WTC11 (cell line): ENCODE measurements at regions not wholly inside any gene's neighbourhood (a gene's known extent, or its start where the extent isn't known, plus 50 kb on each side); places are given as distances from the start of the nearest gene placed in this dataset.

Experiments used
- ATAC-seq: fragments of 200-7000 bp; cut with Tn5 transposase; 2 replicates; pipeline ENCODE4 v1.10.0; 2021; ENCODE audit warnings: mild to moderate bottlenecking, moderate library complexity
- CTCF ChIA-PET: fragments of 300-600 bp; sonication (Branson Sonifier 250); formaldehyde crosslinking; loops from one replicate; lab custom pipeline; 2021; ENCODE audit warnings: antibody characterized with exemption; lab: Charles Lee
- POLR2A ChIA-PET: fragments of 350-600 bp; sonication (Branson Sonifier 250); formaldehyde crosslinking; loops from one replicate; lab custom pipeline; 2021; ENCODE audit warnings: antibody characterized with exemption; lab: Charles Lee
- DNase-seq: peaks from one replicate; pipeline ENCODE4 v3.0.0; 2021; ENCODE audit warnings: low spot score
- H3K27ac Mint-ChIP-seq: 2 replicates; pipeline ENCODE4 v1.8.0; 2021; ENCODE audit warnings: mixed read lengths
- H3K27me3 Mint-ChIP-seq: 2 replicates; pipeline ENCODE4 v1.8.0; 2021; ENCODE audit warnings: low read depth, mild to moderate bottlenecking, moderate library complexity, mixed read lengths
- H3K36me3 Mint-ChIP-seq: 2 replicates; pipeline ENCODE4 v1.8.0; 2021; ENCODE audit warnings: mixed read lengths
- H3K4me1 Mint-ChIP-seq: 2 replicates; pipeline ENCODE4 v1.8.0; 2022; ENCODE audit warnings: mixed read lengths
- H3K4me3 Mint-ChIP-seq: 2 replicates; pipeline ENCODE4 v1.8.0; 2021; ENCODE audit warnings: mild to moderate bottlenecking, moderate library complexity, mixed read lengths
- H3K9me3 Mint-ChIP-seq: 2 replicates; pipeline ENCODE4 v1.8.0; 2021; ENCODE audit warnings: mixed read lengths
- ATF1 ChIP-seq: sonication (generic); formaldehyde crosslinking; IDR thresholded peaks from 2 replicates; pipeline ENCODE4 v1.8.1; 2023; ENCODE audit warnings: mild to moderate bottlenecking, moderate library complexity, missing genetic modification reagents
- EMX1 ChIP-seq: fragments of 250-450 bp; sonication (Bioruptor Pico); IDR thresholded peaks from 2 replicates; pipeline ENCODE4 v1.8.0; 2021; ENCODE audit warnings: mild to moderate bottlenecking
- ESRRA ChIP-seq: sonication (generic); formaldehyde crosslinking; IDR thresholded peaks from 2 replicates; pipeline ENCODE4 v1.8.1; 2022; ENCODE audit warnings: mild to moderate bottlenecking, missing genetic modification reagents, borderline replicate concordance
- IRF2 ChIP-seq: sonication (generic); formaldehyde crosslinking; IDR thresholded peaks from 2 replicates; pipeline ENCODE4 v1.8.0; 2022; ENCODE audit warnings: low read depth, missing genetic modification reagents, borderline replicate concordance
- JAZF1 ChIP-seq: fragments of 250-450 bp; sonication (Bioruptor Pico); IDR thresholded peaks from 2 replicates; pipeline ENCODE4 v1.9.0; 2021; ENCODE audit warnings: moderate library complexity, mild to moderate bottlenecking, inconsistent platforms
- PRRX2 ChIP-seq: fragments of 250-450 bp; sonication (Bioruptor Pico); IDR thresholded peaks from 2 replicates; pipeline ENCODE4 v1.8.0; 2021; ENCODE audit warnings: mild to moderate bottlenecking
- ZNF138 ChIP-seq: sonication (generic); formaldehyde crosslinking; conservative IDR thresholded peaks from 2 replicates; pipeline ENCODE4 v1.8.1; 2022; ENCODE audit warnings: mild to moderate bottlenecking, moderate library complexity, missing genetic modification reagents
- ZNF263 ChIP-seq: sonication (generic); formaldehyde crosslinking; IDR thresholded peaks from 2 replicates; pipeline ENCODE4 v1.8.1; 2022; ENCODE audit warnings: low read depth, mild to moderate bottlenecking, moderate library complexity, missing genetic modification reagents
- ZNF416 ChIP-seq: fragments of 250-450 bp; sonication (Bioruptor Pico); IDR thresholded peaks from 2 replicates; pipeline ENCODE4 v1.9.0; 2021; ENCODE audit warnings: mild to moderate bottlenecking, inconsistent platforms
- TF ChIP-seq, protein P1 (sequence below): sonication (generic); formaldehyde crosslinking; IDR thresholded peaks from 2 replicates; pipeline ENCODE4 v1.8.0; 2023; ENCODE audit warnings: mild to moderate bottlenecking, missing genetic modification reagents
- TF ChIP-seq, protein P2 (sequence below): sonication (generic); formaldehyde crosslinking; IDR thresholded peaks from 2 replicates; pipeline ENCODE4 v1.8.1; 2023; ENCODE audit warnings: mild to moderate bottlenecking, missing genetic modification reagents
- TF ChIP-seq, protein P3 (sequence below): sonication (generic); formaldehyde crosslinking; IDR thresholded peaks from 2 replicates; pipeline ENCODE4 v1.8.1; 2022; ENCODE audit warnings: mild to moderate bottlenecking, missing genetic modification reagents, moderate library complexity, borderline replicate concordance
- TF ChIP-seq, protein P4 (sequence below): sonication (generic); formaldehyde crosslinking; IDR thresholded peaks from 2 replicates; pipeline ENCODE4 v1.8.1; 2022; ENCODE audit warnings: mild to moderate bottlenecking, moderate library complexity, missing genetic modification reagents
- TF ChIP-seq, protein P5 (sequence below): fragments of 250-450 bp; sonication (Bioruptor Pico); conservative IDR thresholded peaks from 2 replicates; pipeline ENCODE4 v1.9.0; 2021; ENCODE audit warnings: mild to moderate bottlenecking
- TF ChIP-seq, protein P6 (sequence below): sonication (generic); formaldehyde crosslinking; conservative IDR thresholded peaks from 2 replicates; pipeline ENCODE4 v1.8.1; 2022; ENCODE audit warnings: mild to moderate bottlenecking, missing genetic modification reagents
- TF ChIP-seq, protein P7 (sequence below): sonication (generic); formaldehyde crosslinking; IDR thresholded peaks from 2 replicates; pipeline ENCODE4 v1.8.1; 2022; ENCODE audit warnings: low read depth, mild to moderate bottlenecking, moderate library complexity, missing genetic modification reagents, borderline replicate concordance
- TF ChIP-seq, protein P8 (sequence below): sonication (generic); formaldehyde crosslinking; conservative IDR thresholded peaks from 2 replicates; pipeline ENCODE4 v1.8.1; 2023; ENCODE audit warnings: mild to moderate bottlenecking, low read depth, missing genetic modification reagents, moderate library complexity
- TF ChIP-seq, protein P9 (sequence below): sonication (generic); formaldehyde crosslinking; IDR thresholded peaks from 2 replicates; pipeline ENCODE4 v1.8.0; 2023; ENCODE audit warnings: missing genetic modification reagents, mild to moderate bottlenecking, borderline replicate concordance

DNA sequence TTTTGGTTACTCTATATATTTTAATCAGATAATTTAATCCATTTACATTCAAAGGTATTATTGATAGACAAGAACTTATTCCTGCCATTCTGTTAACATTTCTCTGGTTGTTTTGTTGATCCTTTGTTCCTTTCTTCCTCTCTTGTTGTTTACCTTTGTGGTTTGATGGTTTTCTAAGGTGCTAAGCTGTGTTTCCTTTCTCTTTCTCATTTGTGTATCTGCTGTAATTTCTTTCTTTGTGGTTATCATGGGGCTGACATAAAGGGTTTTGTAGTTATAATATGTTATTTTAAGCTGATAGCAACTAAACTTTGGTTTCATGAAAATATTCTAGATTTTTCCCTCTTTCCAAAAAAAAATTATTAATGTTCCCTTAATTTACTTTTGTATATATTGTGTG, 179.2 kb downstream of the NDUFA10 start (continued):
- TF ChIP-seq, protein P1, sequence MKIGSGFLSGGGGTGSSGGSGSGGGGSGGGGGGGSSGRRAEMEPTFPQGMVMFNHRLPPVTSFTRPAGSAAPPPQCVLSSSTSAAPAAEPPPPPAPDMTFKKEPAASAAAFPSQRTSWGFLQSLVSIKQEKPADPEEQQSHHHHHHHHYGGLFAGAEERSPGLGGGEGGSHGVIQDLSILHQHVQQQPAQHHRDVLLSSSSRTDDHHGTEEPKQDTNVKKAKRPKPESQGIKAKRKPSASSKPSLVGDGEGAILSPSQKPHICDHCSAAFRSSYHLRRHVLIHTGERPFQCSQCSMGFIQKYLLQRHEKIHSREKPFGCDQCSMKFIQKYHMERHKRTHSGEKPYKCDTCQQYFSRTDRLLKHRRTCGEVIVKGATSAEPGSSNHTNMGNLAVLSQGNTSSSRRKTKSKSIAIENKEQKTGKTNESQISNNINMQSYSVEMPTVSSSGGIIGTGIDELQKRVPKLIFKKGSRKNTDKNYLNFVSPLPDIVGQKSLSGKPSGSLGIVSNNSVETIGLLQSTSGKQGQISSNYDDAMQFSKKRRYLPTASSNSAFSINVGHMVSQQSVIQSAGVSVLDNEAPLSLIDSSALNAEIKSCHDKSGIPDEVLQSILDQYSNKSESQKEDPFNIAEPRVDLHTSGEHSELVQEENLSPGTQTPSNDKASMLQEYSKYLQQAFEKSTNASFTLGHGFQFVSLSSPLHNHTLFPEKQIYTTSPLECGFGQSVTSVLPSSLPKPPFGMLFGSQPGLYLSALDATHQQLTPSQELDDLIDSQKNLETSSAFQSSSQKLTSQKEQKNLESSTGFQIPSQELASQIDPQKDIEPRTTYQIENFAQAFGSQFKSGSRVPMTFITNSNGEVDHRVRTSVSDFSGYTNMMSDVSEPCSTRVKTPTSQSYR (CRISPR knock-in tag) = no peak
- no peak for TF ChIP-seq IRF2 (CRISPR knock-in tag)
- TF ChIP-seq, protein P2, sequence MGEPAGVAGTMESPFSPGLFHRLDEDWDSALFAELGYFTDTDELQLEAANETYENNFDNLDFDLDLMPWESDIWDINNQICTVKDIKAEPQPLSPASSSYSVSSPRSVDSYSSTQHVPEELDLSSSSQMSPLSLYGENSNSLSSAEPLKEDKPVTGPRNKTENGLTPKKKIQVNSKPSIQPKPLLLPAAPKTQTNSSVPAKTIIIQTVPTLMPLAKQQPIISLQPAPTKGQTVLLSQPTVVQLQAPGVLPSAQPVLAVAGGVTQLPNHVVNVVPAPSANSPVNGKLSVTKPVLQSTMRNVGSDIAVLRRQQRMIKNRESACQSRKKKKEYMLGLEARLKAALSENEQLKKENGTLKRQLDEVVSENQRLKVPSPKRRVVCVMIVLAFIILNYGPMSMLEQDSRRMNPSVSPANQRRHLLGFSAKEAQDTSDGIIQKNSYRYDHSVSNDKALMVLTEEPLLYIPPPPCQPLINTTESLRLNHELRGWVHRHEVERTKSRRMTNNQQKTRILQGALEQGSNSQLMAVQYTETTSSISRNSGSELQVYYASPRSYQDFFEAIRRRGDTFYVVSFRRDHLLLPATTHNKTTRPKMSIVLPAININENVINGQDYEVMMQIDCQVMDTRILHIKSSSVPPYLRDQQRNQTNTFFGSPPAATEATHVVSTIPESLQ = no peak
- TF ChIP-seq, protein P3, sequence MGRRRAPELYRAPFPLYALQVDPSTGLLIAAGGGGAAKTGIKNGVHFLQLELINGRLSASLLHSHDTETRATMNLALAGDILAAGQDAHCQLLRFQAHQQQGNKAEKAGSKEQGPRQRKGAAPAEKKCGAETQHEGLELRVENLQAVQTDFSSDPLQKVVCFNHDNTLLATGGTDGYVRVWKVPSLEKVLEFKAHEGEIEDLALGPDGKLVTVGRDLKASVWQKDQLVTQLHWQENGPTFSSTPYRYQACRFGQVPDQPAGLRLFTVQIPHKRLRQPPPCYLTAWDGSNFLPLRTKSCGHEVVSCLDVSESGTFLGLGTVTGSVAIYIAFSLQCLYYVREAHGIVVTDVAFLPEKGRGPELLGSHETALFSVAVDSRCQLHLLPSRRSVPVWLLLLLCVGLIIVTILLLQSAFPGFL = no peak
- TF ChIP-seq ATF1 (CRISPR knock-in tag) = no peak
- TF ChIP-seq, protein P4, sequence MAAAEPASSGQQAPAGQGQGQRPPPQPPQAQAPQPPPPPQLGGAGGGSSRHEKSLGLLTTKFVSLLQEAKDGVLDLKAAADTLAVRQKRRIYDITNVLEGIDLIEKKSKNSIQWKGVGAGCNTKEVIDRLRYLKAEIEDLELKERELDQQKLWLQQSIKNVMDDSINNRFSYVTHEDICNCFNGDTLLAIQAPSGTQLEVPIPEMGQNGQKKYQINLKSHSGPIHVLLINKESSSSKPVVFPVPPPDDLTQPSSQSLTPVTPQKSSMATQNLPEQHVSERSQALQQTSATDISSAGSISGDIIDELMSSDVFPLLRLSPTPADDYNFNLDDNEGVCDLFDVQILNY (CRISPR knock-in tag) = no peak
- TF ChIP-seq, protein P5, sequence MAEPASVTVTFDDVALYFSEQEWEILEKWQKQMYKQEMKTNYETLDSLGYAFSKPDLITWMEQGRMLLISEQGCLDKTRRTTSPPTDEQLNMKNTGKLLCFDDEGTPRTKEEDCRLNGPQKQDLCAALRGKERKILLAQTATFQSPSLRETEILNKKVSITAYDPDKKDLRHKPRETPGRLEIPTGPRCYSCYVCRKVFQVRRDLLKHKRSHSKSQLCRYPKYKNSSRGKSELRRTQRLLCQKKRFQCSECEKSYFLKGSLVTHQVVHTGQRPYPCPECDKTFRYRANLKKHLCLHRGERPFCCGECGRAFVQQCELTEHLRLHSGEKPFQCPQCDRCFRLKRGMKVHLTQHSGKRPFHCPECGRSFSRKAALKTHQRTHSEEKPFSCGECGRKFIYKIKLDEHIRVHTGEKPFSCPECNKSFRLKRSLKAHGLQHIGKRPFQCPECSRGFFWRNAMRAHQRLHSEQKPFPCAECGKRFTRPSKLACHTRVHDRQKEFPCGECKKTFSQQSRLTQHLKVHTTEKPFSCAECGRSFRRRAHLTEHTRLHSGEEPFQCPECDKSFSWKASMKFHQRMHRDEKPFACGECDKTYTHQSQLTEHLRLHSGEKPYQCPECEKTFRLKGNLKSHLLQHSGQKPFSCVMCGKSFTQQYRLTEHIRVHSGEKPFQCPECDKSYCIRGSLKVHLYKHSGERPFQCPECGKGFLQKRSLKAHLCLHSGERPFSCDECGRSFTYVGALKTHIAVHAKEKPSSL (CRISPR knock-in tag) = no peak
- no peak for TF ChIP-seq ZNF138
- TF ChIP-seq, protein P6, sequence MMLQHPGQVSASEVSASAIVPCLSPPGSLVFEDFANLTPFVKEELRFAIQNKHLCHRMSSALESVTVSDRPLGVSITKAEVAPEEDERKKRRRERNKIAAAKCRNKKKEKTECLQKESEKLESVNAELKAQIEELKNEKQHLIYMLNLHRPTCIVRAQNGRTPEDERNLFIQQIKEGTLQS (CRISPR knock-in tag) = no peak
- TF ChIP-seq ZNF263 (CRISPR knock-in tag) = no peak

DNA sequence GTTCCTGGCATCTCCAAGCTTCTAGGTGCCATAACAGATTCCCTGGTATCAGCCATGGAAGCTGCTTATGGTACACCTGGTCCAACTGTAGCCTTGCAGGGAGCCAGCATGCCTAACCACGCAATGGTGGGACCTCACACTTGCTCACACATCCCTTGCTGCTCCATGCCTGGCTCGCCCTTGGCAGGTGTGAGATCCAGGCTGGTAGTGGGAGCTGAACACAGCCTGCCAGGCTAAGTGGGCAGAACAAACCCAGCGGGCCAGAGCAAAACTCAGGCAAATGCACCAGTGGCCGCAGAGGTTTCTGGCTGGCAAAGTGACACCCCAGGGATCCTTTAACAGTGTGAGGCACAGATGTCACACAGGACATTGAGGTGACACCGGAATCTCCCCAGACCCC, 185.8 kb downstream of the NDUFA10 start:
- CTCF ChIA-PET = interaction anchor here (2.9 kb wide), 1 partner anchor 15 kb away, joined by 9 read pairs; no protein-coding TSS in a partner anchor
- Mint-ChIP-seq H3K9me3 (peaks cover 28% of the 10 kb centered on the region), H3K4me3 (no peak overlapping the region), H3K4me1 (no peaks in the 10 kb centered on the region), H3K27ac (no peak overlapping the region), H3K27me3 (peaks cover 3% of the 10 kb centered on the region; the same call in 1 of the 2 replicates), H3K36me3 (peaks cover 6% of the 10 kb centered on the region; the same call in 1 of the 2 replicates)
- DNase-seq = no peak
- ATAC-seq = no peak
- POLR2A ChIA-PET = no interaction called here
- TF ChIP-seq, protein P7, sequence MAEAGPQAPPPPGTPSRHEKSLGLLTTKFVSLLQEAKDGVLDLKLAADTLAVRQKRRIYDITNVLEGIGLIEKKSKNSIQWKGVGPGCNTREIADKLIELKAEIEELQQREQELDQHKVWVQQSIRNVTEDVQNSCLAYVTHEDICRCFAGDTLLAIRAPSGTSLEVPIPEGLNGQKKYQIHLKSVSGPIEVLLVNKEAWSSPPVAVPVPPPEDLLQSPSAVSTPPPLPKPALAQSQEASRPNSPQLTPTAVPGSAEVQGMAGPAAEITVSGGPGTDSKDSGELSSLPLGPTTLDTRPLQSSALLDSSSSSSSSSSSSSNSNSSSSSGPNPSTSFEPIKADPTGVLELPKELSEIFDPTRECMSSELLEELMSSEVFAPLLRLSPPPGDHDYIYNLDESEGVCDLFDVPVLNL (CRISPR knock-in tag) = no peak
- no peak for TF ChIP-seq ZNF416
- TF ChIP-seq EMX1 (CRISPR knock-in tag) = no peak
- TF ChIP-seq, protein P8, sequence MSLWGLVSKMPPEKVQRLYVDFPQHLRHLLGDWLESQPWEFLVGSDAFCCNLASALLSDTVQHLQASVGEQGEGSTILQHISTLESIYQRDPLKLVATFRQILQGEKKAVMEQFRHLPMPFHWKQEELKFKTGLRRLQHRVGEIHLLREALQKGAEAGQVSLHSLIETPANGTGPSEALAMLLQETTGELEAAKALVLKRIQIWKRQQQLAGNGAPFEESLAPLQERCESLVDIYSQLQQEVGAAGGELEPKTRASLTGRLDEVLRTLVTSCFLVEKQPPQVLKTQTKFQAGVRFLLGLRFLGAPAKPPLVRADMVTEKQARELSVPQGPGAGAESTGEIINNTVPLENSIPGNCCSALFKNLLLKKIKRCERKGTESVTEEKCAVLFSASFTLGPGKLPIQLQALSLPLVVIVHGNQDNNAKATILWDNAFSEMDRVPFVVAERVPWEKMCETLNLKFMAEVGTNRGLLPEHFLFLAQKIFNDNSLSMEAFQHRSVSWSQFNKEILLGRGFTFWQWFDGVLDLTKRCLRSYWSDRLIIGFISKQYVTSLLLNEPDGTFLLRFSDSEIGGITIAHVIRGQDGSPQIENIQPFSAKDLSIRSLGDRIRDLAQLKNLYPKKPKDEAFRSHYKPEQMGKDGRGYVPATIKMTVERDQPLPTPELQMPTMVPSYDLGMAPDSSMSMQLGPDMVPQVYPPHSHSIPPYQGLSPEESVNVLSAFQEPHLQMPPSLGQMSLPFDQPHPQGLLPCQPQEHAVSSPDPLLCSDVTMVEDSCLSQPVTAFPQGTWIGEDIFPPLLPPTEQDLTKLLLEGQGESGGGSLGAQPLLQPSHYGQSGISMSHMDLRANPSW (CRISPR knock-in tag) = no peak
- TF ChIP-seq PRRX2 (CRISPR knock-in tag) = no peak
- TF ChIP-seq, protein P9, sequence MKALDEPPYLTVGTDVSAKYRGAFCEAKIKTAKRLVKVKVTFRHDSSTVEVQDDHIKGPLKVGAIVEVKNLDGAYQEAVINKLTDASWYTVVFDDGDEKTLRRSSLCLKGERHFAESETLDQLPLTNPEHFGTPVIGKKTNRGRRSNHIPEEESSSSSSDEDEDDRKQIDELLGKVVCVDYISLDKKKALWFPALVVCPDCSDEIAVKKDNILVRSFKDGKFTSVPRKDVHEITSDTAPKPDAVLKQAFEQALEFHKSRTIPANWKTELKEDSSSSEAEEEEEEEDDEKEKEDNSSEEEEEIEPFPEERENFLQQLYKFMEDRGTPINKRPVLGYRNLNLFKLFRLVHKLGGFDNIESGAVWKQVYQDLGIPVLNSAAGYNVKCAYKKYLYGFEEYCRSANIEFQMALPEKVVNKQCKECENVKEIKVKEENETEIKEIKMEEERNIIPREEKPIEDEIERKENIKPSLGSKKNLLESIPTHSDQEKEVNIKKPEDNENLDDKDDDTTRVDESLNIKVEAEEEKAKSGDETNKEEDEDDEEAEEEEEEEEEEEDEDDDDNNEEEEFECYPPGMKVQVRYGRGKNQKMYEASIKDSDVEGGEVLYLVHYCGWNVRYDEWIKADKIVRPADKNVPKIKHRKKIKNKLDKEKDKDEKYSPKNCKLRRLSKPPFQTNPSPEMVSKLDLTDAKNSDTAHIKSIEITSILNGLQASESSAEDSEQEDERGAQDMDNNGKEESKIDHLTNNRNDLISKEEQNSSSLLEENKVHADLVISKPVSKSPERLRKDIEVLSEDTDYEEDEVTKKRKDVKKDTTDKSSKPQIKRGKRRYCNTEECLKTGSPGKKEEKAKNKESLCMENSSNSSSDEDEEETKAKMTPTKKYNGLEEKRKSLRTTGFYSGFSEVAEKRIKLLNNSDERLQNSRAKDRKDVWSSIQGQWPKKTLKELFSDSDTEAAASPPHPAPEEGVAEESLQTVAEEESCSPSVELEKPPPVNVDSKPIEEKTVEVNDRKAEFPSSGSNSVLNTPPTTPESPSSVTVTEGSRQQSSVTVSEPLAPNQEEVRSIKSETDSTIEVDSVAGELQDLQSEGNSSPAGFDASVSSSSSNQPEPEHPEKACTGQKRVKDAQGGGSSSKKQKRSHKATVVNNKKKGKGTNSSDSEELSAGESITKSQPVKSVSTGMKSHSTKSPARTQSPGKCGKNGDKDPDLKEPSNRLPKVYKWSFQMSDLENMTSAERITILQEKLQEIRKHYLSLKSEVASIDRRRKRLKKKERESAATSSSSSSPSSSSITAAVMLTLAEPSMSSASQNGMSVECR (CRISPR knock-in tag) = no peak
- no peak for TF ChIP-seq ATF1 (CRISPR knock-in tag)
- no peak for TF ChIP-seq JAZF1 (CRISPR knock-in tag)
- no peak for TF ChIP-seq ESRRA (CRISPR knock-in tag)
